B cell (primary cell): ENCODE measurements at regions not wholly inside any gene's neighbourhood (a gene's known extent, or its start where the extent isn't known, plus 50 kb on each side); places are given as distances from the start of the nearest gene placed in this dataset.

ENCODE experiments used
- ATAC-seq: fragments of 200-7000 bp; cut with Tn5 transposase; one replicate; pipeline ENCODE4 v1.10.0; 2021; ENCODE audit warnings: low read depth, mild to moderate bottlenecking, moderate number of reproducible peaks, moderate library complexity
- CTCF ChIA-PET: fragments of 350-600 bp; sonication (Branson Sonifier 250); formaldehyde crosslinking; loops from one replicate; lab custom pipeline; 2021; ENCODE audit warnings: antibody characterized with exemption, inconsistent platforms; lab: Charles Lee
- POLR2A ChIA-PET: fragments of 350-600 bp; sonication (Branson Sonifier 250); formaldehyde crosslinking; loops from one replicate; lab custom pipeline; 2021; ENCODE audit warnings: antibody characterized with exemption; lab: Charles Lee
- DNase-seq: peaks from one replicate; pipeline ENCODE4 v3.0.0; 2013
- H2AFZ ChIP-seq: 2 replicates; pipeline ENCODE4 v1.6.1; 2012; ENCODE audit warnings: mild to moderate bottlenecking, low read depth, low read length; ENCODE audit not compliant: insufficient read depth, poor library complexity, severe bottlenecking
- H3K27ac ChIP-seq, 2 donors: 1 replicate in 1 of 2; 2 replicates in 1 of 2; pipeline ENCODE4 v1.5.1; 2012 to 2013; ENCODE audit warnings: low read length in 2 of 2, mild to moderate bottlenecking in 2 of 2, moderate library complexity in 1 of 2
- H3K27me3 ChIP-seq, 4 experiments: fragments of 200-600 bp in 1 of 4; sonication (generic) in 1 of 4; replicated peaks in 1 of 4; 1 replicate in 2 of 4; 2 replicates in 2 of 4; pipeline versions ENCODE4 v1.6.1 to v1.7.0; 2013 to 2016; ENCODE audit warnings: low read length in 3 of 4, mild to moderate bottlenecking in 2 of 4, mixed read lengths in 1 of 4, moderate library complexity in 1 of 4; ENCODE audit not compliant: insufficient read depth in 4 of 4, control insufficient read depth in 3 of 4; ENCODE audit errors: control extremely low read depth in 1 of 4
- H3K36me3 ChIP-seq, 2 experiments: replicated peaks in 1 of 2; 1 replicate in 1 of 2; 2 replicates in 1 of 2; pipeline versions ENCODE4 v1.6.1 to v1.7.1; 2013; ENCODE audit warnings: low read length in 1 of 2; ENCODE audit not compliant: insufficient read depth in 2 of 2, control insufficient read depth in 1 of 2; ENCODE audit errors: control extremely low read depth in 1 of 2, extremely low read depth in 1 of 2
- H3K4me1 ChIP-seq, 2 donors: fragments of 200-600 bp in 1 of 2; sonication (generic) in 1 of 2; 1 replicate in 1 of 2; 2 replicates in 1 of 2; pipeline versions ENCODE4 v1.5.1 to v1.6.1; 2013 to 2017; ENCODE audit warnings: low read length in 2 of 2; ENCODE audit not compliant: control insufficient read depth in 2 of 2, insufficient read depth in 2 of 2
- H3K4me2 ChIP-seq: replicated peaks from 2 replicates; pipeline ENCODE3; 2012; ENCODE audit warnings: mild to moderate bottlenecking, low read depth, low read length; ENCODE audit not compliant: poor library complexity, severe bottlenecking
- H3K4me3 ChIP-seq, 5 experiments: fragments of 200-600 bp in 1 of 5; sonication (generic) in 1 of 5; 1 replicate in 3 of 5; 2 replicates in 2 of 5; pipeline versions ENCODE4 v1.5.1 to v1.7.0; 2011 to 2016; ENCODE audit warnings: low read length in 4 of 5, mild to moderate bottlenecking in 4 of 5, low read depth in 2 of 5, control low read depth in 1 of 5, moderate library complexity in 1 of 5; ENCODE audit not compliant: insufficient read depth in 1 of 5; ENCODE audit errors: control extremely low read depth in 1 of 5, extremely low read depth in 1 of 5
- H3K79me2 ChIP-seq: fragments of 200-600 bp; sonication (generic); one replicate; pipeline ENCODE4 v1.6.0; 2016; ENCODE audit warnings: low read length; ENCODE audit not compliant: control insufficient read depth, insufficient read depth
- H3K9ac ChIP-seq: fragments of 200-600 bp; sonication (generic); 2 replicates; pipeline ENCODE4 v1.6.1; 2017; ENCODE audit warnings: mild to moderate bottlenecking, low read length, moderate library complexity
- H3K9me3 ChIP-seq, 3 donors: one replicate each; pipeline versions ENCODE4 v1.6.1 to v1.7.1; 2013; ENCODE audit warnings: low read length in 2 of 3; ENCODE audit not compliant: control insufficient read depth in 2 of 3, insufficient read depth in 1 of 3; ENCODE audit errors: control extremely low read depth in 1 of 3
- H4K20me1 ChIP-seq: 2 replicates; pipeline ENCODE4 v1.6.0; 2012; ENCODE audit warnings: mild to moderate bottlenecking, low read length; ENCODE audit not compliant: insufficient read depth, control insufficient read depth, poor library complexity, severe bottlenecking
- H3K27ac Mint-ChIP-seq: one replicate; pipeline ENCODE4 v1.8.0; 2021; ENCODE audit warnings: mixed read lengths
- H3K27me3 Mint-ChIP-seq: one replicate; pipeline ENCODE4 v1.8.0; 2021; ENCODE audit warnings: mixed read lengths
- H3K4me1 Mint-ChIP-seq: one replicate; pipeline ENCODE4 v1.8.0; 2021; ENCODE audit warnings: mixed read lengths
- H3K4me3 Mint-ChIP-seq: one replicate; pipeline ENCODE4 v1.8.0; 2021; ENCODE audit warnings: mixed read lengths
- H3K9me3 Mint-ChIP-seq: one replicate; pipeline ENCODE4 v1.8.0; 2022; ENCODE audit warnings: mixed read lengths; ENCODE audit not compliant: insufficient read depth
- CTCF ChIP-seq: fragments of 200-600 bp; IDR thresholded peaks from one replicate; pipeline ENCODE4 v1.8.0; 2022; ENCODE audit warnings: antibody characterized with exemption, mild to moderate bottlenecking
- EZH2 ChIP-seq: IDR thresholded peaks from 2 replicates; pipeline ENCODE4 v1.6.1; 2012; ENCODE audit warnings: borderline replicate concordance, low read depth, mild to moderate bottlenecking, moderate library complexity, low read length; ENCODE audit not compliant: insufficient read depth, poor library complexity, severe bottlenecking
- WGBS: methylation state at CpG from one replicate; pipeline ENCODE4 v1.1.5; 2013; ENCODE audit warnings: missing lambda C conversion rate; ENCODE audit not compliant: insufficient coverage; 5-methylcytosine and 5-hydroxymethylcytosine counted together
- intact Hi-C: fragments of 100-400 bp; cut with micrococcal nuclease; formaldehyde crosslinking; loops from one replicate; pipeline ENCODE4 v1.10.0; 2022

DNA sequence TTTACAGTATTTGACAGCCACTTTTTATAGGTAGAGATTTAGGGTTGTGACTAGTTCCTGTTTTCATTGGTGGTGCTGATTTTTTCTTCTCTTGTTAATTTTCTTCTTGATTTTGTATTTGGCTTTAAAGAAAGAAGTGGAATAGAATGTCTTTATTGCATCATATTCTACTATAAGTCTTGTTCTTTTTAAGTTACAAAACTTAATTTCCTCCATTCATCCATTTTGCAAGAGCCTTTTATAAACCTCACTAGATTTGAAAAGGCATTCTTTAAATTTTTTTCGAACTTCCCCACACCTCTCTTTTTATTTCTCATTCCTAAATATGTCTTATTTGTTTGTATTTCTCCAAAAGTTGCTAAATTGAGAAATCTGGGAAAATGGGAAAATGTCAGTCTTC, 1368.6 kb upstream of the ADGRL4 start:
- Histone ChIP-seq H3K4me1 (no peaks in the 10 kb centered on the region), H3K4me2 (no peak overlapping the region), H3K4me3 (no peak overlapping the region), H3K36me3 (no peaks in the 10 kb centered on the region), H3K27ac (no peak overlapping the region), H3K27me3 (no peaks in the 10 kb centered on the region), H3K79me2 (no peaks in the 10 kb centered on the region), H3K9me3 (no peaks in the 10 kb centered on the region), H4K20me1 (no peaks in the 10 kb centered on the region), H2AFZ (no peak overlapping the region), H3K9ac (no peak overlapping the region)
- no CpG with 5 or more reads among the region's 1 CpG for WGBS
- Mint-ChIP-seq H3K27me3 (no peaks in the 10 kb centered on the region), H3K4me1 (no peaks in the 10 kb centered on the region), H3K9me3 (no peaks in the 10 kb centered on the region), H3K4me3 (no peak overlapping the region), H3K27ac (no peak overlapping the region)
- intact Hi-C loops, result no loop called here
- ATAC-seq (no peak), DNase-seq (no peak)
- CTCF ChIA-PET, result no interaction called here
- no peak for TF ChIP-seq EZH2
- POLR2A ChIA-PET, result no interaction called here

- DNase-seq, result no peak
- intact Hi-C loops, result no loop called here
- POLR2A ChIA-PET, result no interaction called here
- Mint-ChIP-seq H3K27ac (no peak overlapping the region), H3K4me1 (no peaks in the 10 kb centered on the region), H3K27me3 (no peaks in the 10 kb centered on the region), H3K4me3 (no peak overlapping the region), H3K9me3 (peaks cover 2% of the 10 kb centered on the region)
- no peak overlapping the region for H3K27ac ChIP-seq
- CTCF ChIA-PET, result no interaction called here
- H3K4me2 ChIP-seq, result no peak overlapping the region
- no peak overlapping the region for H2AFZ ChIP-seq
- WGBS, result 100% methylated on average over 1 of the region's 3 CpGs
- H3K4me3 ChIP-seq, result no peak overlapping the region
- no peaks in the 10 kb centered on the region for H3K9me3 ChIP-seq
- no peaks in the 10 kb centered on the region for H3K4me1 ChIP-seq
- no peaks in the 10 kb centered on the region for H3K79me2 ChIP-seq
- no peak for ATAC-seq
- TF ChIP-seq EZH2 (no peak), CTCF (no peak)
- no peaks in the 10 kb centered on the region for H3K36me3 ChIP-seq
- no peaks in the 10 kb centered on the region for H3K27me3 ChIP-seq
- no peaks in the 10 kb centered on the region for H4K20me1 ChIP-seq
- no peak overlapping the region for H3K9ac ChIP-seq
Observed at GRCh38 chr1:80369780-80370179, 1363.2 kb upstream of the ADGRL4 start.
